Tibial nerve (tissue), 4 donors: ENCODE measurements at regions not wholly inside any gene's neighbourhood (a gene's known extent, or its start where the extent isn't known, plus 50 kb on each side); places are given as distances from the start of the nearest gene placed in this dataset.

Source experiments
- DNase-seq, 2 donors: peaks; one replicate each; pipeline ENCODE4 v3.0.0-alpha.2; 2019; ENCODE audit warnings: low spot score in 2 of 2
- H3K27ac ChIP-seq, 4 donors: fragments of 200-600 bp; sonication (generic) in 3 of 4; one replicate each; pipeline ENCODE4 v1.5.1; 2017 to 2019; ENCODE audit warnings: mild to moderate bottlenecking in 1 of 4
- H3K27me3 ChIP-seq, 2 donors: fragments of 200-600 bp; sonication (generic) in 1 of 2; one replicate each; pipeline versions ENCODE4 v1.5.1 to v1.6.0; 2017 to 2019
- H3K36me3 ChIP-seq, 3 donors: fragments of 200-600 bp; sonication (generic); one replicate each; pipeline ENCODE4 v1.5.1; 2018 to 2019
- H3K4me1 ChIP-seq, 4 donors: fragments of 200-600 bp; sonication (generic) in 3 of 4; one replicate each; pipeline ENCODE4 v1.5.1; 2017 to 2019
- H3K4me3 ChIP-seq, 4 donors: fragments of 200-600 bp; sonication (generic) in 3 of 4; one replicate each; pipeline ENCODE4 v1.5.1; 2017 to 2019; ENCODE audit warnings: mild to moderate bottlenecking in 1 of 4, moderate library complexity in 1 of 4
- H3K9me3 ChIP-seq, 4 donors: fragments of 200-600 bp; sonication (generic) in 3 of 4; one replicate each; pipeline ENCODE4 v1.5.1; 2017 to 2019
- EP300 ChIP-seq, 2 donors: sonication (generic); formaldehyde crosslinking; IDR thresholded peaks; one replicate each; pipeline ENCODE4 v1.6.1; 2017; ENCODE audit warnings: antibody characterized with exemption in 2 of 2, mild to moderate bottlenecking in 1 of 2
- POLR2A ChIP-seq, 2 donors: fragments of 450-650 bp; IDR thresholded peaks; one replicate each; pipeline ENCODE4 v1.6.1; 2017; ENCODE audit warnings: antibody characterized with exemption in 2 of 2, mild to moderate bottlenecking in 2 of 2, moderate library complexity in 2 of 2
- WGBS, 2 donors: methylation state at CpG; one replicate each; pipeline ENCODE4 v1.1.5; 2018; 5-methylcytosine and 5-hydroxymethylcytosine counted together
- TF ChIP-seq, protein P1 (sequence below), 5 experiments: fragments of 200-600 bp in 3 of 5; fragments of 450-650 bp in 2 of 5; sonication (generic) in 3 of 5; IDR thresholded peaks; one replicate each; pipeline ENCODE4 v1.5.1; 2016 to 2019; ENCODE audit warnings: antibody characterized with exemption in 5 of 5, mild to moderate bottlenecking in 3 of 5, moderate library complexity in 2 of 5

DNA sequence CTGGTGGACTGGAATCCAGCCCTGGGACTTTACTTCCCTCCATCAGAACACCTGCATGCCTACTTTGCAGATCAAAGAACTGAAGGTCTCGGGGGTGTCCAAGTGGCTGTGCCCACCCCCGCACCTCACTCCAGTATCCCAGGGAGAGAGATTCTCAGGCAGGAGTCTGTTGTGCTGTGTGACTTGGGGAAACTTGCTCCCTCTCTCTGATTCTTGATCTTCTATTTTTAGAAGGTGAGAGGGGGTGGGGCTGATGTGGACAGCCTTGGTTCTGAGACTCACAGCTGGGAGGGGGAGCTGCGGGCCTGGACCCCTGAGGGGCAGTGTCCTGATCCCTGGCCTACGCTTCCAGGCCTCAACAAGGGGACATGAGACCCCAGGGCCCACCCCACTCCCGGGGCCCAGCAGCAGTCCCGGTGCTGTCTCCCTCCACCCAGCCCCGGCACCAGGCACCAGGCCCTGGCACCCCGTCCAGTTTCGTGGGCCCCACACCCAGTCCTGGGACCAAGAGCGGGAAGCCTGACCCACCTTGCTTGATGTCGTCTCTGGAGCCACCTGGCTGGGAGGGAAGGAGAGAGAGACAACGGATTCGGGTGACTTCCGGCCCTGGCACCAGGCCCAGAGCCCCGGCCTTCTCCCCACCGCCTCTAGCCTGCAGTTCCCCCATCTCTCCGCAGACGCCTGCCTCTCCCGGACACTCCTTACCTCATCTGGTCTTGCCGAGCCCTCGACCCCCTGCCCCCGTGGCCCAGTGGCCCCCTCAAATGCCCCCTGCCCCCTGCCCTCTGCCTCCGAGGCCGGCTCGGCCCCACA is 74.0 kb upstream of the SPTLC1 start:
- H3K27me3 ChIP-seq, result no peaks in the 10 kb centered on the region
- H3K27ac ChIP-seq, result no peak overlapping the region
- no peaks in the 10 kb centered on the region for H3K36me3 ChIP-seq
- no peak overlapping the region for H3K4me3 ChIP-seq
- WGBS, 2 donors, result 46 to 48% methylated on average over 25 of the region's 25 CpGs
- H3K4me1 ChIP-seq, result peaks cover 0 to 7% (median 0%) of the 10 kb centered on the region in 4 donors
- no peaks in the 10 kb centered on the region for H3K9me3 ChIP-seq
- TF ChIP-seq POLR2A (IDR thresholded peaks at IDR 0.05) (no peak), EP300 (IDR thresholded peaks at IDR 0.05) (no peak)
- TF ChIP-seq, protein P1, sequence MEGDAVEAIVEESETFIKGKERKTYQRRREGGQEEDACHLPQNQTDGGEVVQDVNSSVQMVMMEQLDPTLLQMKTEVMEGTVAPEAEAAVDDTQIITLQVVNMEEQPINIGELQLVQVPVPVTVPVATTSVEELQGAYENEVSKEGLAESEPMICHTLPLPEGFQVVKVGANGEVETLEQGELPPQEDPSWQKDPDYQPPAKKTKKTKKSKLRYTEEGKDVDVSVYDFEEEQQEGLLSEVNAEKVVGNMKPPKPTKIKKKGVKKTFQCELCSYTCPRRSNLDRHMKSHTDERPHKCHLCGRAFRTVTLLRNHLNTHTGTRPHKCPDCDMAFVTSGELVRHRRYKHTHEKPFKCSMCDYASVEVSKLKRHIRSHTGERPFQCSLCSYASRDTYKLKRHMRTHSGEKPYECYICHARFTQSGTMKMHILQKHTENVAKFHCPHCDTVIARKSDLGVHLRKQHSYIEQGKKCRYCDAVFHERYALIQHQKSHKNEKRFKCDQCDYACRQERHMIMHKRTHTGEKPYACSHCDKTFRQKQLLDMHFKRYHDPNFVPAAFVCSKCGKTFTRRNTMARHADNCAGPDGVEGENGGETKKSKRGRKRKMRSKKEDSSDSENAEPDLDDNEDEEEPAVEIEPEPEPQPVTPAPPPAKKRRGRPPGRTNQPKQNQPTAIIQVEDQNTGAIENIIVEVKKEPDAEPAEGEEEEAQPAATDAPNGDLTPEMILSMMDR (IDR thresholded peaks at IDR 0.05), result no peak
- no peak for DNase-seq

DNA sequence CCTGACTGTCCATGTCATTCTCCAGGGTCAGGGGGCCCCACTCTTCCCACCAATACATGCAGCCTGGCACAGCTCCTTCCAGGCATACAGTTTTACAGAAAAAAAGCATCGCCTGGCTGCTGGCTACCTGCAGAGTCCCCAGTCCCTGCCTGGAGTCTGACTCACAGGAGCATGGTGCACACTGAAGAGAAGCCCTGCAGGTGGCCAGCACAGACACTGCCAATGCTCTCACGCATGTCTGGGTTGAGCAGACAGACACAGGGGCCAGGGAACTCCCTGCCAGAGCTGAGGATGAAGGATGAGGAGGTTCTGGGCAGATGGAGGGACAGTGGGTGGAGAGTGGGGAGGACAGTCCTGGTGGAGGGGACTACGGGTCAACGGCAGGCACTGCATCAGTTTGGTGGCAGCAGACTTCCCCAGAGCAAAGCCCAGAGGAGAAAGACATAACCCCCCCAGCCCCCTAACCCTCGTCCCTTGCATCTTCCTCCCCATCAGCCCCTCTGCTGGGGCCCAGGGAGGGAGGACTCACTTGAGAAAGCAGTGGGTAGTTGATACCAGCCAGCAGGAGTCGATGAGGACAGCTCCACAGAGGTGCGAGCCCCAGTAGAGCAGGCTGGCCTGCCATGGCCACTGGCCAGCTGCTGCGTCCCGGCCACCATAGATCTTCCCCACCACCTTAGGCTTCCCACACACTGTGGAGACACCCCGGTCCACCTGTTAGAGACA is 72.9 kb upstream of the SPTLC1 start:
- 80 to 86% methylated on average over 6 to 10 of the region's 10 CpGs for WGBS, 2 donors
- Histone ChIP-seq H3K4me3 (no peak overlapping the region), H3K36me3 (no peaks in the 10 kb centered on the region), H3K27me3 (no peaks in the 10 kb centered on the region), H3K9me3 (no peaks in the 10 kb centered on the region), H3K4me1 (peaks cover 0 to 7% (median 0%) of the 10 kb centered on the region in 4 donors), H3K27ac (no peak overlapping the region)
- TF ChIP-seq POLR2A (IDR thresholded peaks at IDR 0.05), result no peak
- no peak for TF ChIP-seq EP300 (IDR thresholded peaks at IDR 0.05)
- TF ChIP-seq, protein P1 (IDR thresholded peaks at IDR 0.05), result no peak
- no peak for DNase-seq

DNA sequence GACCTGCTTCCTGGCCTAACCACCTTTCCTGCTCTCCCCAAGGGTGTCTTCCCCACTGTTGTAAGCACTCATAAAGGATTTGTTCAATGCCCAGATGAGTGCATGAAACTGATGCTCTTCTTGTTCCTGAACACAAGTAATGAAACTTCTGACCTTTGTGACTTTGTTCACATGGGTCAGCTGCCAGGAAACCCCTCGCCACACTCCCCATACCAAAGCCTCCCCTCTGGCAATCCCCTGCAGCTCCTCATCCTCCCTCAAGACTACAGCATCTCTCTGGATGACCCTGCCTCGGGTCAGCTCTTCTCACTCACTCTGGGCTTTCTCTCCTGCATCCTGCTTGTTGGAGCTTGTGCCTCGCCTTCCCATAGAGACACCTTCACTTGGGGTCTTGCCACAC is 72.2 kb upstream of the SPTLC1 start:
- Histone ChIP-seq H3K4me3 (no peak overlapping the region), H3K9me3 (no peaks in the 10 kb centered on the region), H3K4me1 (peaks cover 0 to 7% (median 0%) of the 10 kb centered on the region in 4 donors), H3K27me3 (no peaks in the 10 kb centered on the region), H3K27ac (no peak overlapping the region), H3K36me3 (no peaks in the 10 kb centered on the region)
- WGBS, 2 donors, result 64 to 74% methylated on average over 3 of the region's 3 CpGs
- no peak for DNase-seq
- TF ChIP-seq, protein P1 (IDR thresholded peaks at IDR 0.05), result no peak
- TF ChIP-seq EP300 (IDR thresholded peaks at IDR 0.05) (no peak), POLR2A (IDR thresholded peaks at IDR 0.05) (no peak)

DNA sequence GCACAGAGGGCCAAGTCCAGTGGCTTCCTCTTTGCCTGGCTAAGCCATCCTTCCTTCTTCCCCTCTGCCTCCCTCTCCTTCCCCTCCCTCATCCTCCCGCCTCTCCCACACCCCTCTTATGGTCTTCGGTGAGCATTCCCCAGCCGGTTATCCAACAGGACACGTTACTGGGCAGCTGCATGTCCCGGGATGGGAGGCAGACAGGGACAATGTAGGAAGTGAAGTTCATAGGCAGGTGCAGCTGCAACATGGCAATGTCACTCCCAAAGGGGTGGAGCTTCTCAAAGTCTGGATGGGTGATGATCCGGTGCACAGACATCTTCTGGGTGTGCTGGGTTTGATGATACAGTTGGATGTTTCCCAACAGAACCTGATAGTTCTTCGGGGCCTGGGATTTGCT is 71.4 kb upstream of the SPTLC1 start:
- WGBS, 2 donors, result 56 to 65% methylated on average over 7 of the region's 7 CpGs
- TF ChIP-seq POLR2A (IDR thresholded peaks at IDR 0.05), result no peak
- TF ChIP-seq, protein P1 (IDR thresholded peaks at IDR 0.05), result no peak
- no peak for TF ChIP-seq EP300 (IDR thresholded peaks at IDR 0.05)
- H3K4me3 ChIP-seq, result no peak overlapping the region
- no peaks in the 10 kb centered on the region for H3K27me3 ChIP-seq
- H3K36me3 ChIP-seq, result peaks cover 0 to 5% (median 0%) of the 10 kb centered on the region in 3 donors
- no peak for DNase-seq
- H3K9me3 ChIP-seq, result peaks cover 0 to 5% (median 0%) of the 10 kb centered on the region in 4 donors
- no peak overlapping the region for H3K27ac ChIP-seq
- peaks cover 0 to 7% (median 0%) of the 10 kb centered on the region in 4 donors for H3K4me1 ChIP-seq

DNA sequence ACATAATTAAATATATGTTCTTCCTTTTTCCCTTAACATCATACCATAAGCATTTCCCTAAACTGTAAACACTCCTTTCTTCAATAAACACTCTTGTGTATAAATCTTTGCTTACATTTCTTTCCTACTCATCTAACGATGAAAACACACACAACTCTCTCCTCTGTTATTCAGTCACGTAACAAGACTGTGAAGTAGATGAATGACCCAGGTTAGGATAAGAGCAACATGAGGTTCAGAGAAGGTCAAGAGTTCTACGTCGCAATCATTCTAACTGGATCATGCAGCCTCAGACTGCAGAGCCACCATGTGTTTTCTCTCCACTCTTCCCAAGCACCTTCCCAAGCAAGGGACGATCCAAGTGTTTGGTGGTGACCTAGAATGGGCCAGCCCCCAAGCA is 70.5 kb upstream of the SPTLC1 start:
- Histone ChIP-seq H3K27ac (no peak overlapping the region), H3K27me3 (no peaks in the 10 kb centered on the region), H3K36me3 (peaks cover 0 to 13% (median 0%) of the 10 kb centered on the region in 3 donors), H3K9me3 (peaks cover 0 to 13% (median 0%) of the 10 kb centered on the region in 4 donors), H3K4me3 (no peak overlapping the region), H3K4me1 (peaks cover 0 to 7% (median 0%) of the 10 kb centered on the region in 4 donors)
- WGBS, 2 donors, result 80 to 88% methylated on average over 5 of the region's 5 CpGs
- no peak for TF ChIP-seq EP300 (IDR thresholded peaks at IDR 0.05)
- no peak for TF ChIP-seq POLR2A (IDR thresholded peaks at IDR 0.05)
- TF ChIP-seq, protein P1 (IDR thresholded peaks at IDR 0.05), result no peak
- DNase-seq, result no peak
